Peyer's patch (tissue), 4 donors: ENCODE measurements at regions not wholly inside any gene's neighbourhood (a gene's known extent, or its start where the extent isn't known, plus 50 kb on each side); places are given as distances from the start of the nearest gene placed in this dataset.

Source experiments
- DNase-seq, 3 donors: peaks; one replicate each; pipeline ENCODE4 v3.0.0-alpha.2; 2017 to 2019
- H3K27ac ChIP-seq, 4 donors: fragments of 200-600 bp; sonication (generic); one replicate each; pipeline ENCODE4 v1.5.1; 2016 to 2019
- H3K27me3 ChIP-seq, 2 donors: fragments of 200-600 bp; sonication (generic); one replicate each; pipeline ENCODE4 v1.5.1; 2019
- H3K36me3 ChIP-seq, 3 donors: fragments of 200-600 bp; sonication (generic); one replicate each; pipeline ENCODE4 v1.5.1; 2016 to 2019
- H3K4me1 ChIP-seq, 4 donors: fragments of 200-600 bp; sonication (generic); one replicate each; pipeline ENCODE4 v1.5.1; 2016 to 2019
- H3K4me3 ChIP-seq, 4 donors: fragments of 200-600 bp; sonication (generic); 1 replicate in 3 of 4; 2 replicates in 1 of 4; pipeline ENCODE4 v1.5.1; 2016 to 2019; ENCODE audit warnings: mild to moderate bottlenecking in 1 of 4
- H3K9me3 ChIP-seq, 4 donors: fragments of 200-600 bp; sonication (generic); one replicate each; pipeline ENCODE4 v1.5.1; 2016 to 2019; ENCODE audit warnings: mild to moderate bottlenecking in 1 of 4
- POLR2A ChIP-seq, 2 donors: fragments of 450-650 bp; IDR thresholded peaks; one replicate each; pipeline ENCODE4 v1.5.1; 2017; ENCODE audit warnings: antibody characterized with exemption in 2 of 2, mild to moderate bottlenecking in 2 of 2, moderate library complexity in 2 of 2
- TF ChIP-seq, protein P1 (sequence below), 6 experiments: fragments of 450-650 bp in 4 of 6; fragments of 200-600 bp in 2 of 6; sonication (generic) in 1 of 6; IDR thresholded peaks; one replicate each; pipeline ENCODE4 v1.5.1; 2017 to 2019; ENCODE audit warnings: antibody characterized with exemption in 6 of 6, mild to moderate bottlenecking in 3 of 6, moderate library complexity in 1 of 6

DNA sequence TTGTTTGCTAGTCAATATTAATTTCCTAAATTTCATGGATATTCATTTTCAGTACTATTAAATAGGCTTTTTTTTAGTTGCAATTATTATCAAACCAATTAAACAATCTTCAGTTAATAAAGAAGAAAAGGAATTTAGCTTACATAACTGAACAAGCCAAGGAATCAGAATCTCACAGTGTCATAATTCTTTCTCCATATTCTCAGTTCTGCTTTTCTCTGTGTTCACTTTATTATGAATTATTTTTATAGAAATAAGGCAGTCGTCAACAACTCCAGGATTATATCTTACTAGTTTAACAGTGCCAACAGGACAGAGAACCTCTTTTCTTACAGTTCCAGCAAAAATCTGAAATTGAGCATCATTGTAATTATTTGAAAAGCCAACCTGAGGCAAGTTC, 221.7 kb downstream of the CGGBP1 start:
- TF ChIP-seq, protein P1, sequence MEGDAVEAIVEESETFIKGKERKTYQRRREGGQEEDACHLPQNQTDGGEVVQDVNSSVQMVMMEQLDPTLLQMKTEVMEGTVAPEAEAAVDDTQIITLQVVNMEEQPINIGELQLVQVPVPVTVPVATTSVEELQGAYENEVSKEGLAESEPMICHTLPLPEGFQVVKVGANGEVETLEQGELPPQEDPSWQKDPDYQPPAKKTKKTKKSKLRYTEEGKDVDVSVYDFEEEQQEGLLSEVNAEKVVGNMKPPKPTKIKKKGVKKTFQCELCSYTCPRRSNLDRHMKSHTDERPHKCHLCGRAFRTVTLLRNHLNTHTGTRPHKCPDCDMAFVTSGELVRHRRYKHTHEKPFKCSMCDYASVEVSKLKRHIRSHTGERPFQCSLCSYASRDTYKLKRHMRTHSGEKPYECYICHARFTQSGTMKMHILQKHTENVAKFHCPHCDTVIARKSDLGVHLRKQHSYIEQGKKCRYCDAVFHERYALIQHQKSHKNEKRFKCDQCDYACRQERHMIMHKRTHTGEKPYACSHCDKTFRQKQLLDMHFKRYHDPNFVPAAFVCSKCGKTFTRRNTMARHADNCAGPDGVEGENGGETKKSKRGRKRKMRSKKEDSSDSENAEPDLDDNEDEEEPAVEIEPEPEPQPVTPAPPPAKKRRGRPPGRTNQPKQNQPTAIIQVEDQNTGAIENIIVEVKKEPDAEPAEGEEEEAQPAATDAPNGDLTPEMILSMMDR (IDR thresholded peaks at IDR 0.05): no peak
- no peak for TF ChIP-seq POLR2A (IDR thresholded peaks at IDR 0.05)
- Histone ChIP-seq H3K9me3 (no peaks in the 10 kb centered on the region), H3K27me3 (no peaks in the 10 kb centered on the region), H3K4me1 (no peaks in the 10 kb centered on the region), H3K4me3 (no peak overlapping the region), H3K27ac (no peak overlapping the region), H3K36me3 (no peaks in the 10 kb centered on the region)
- DNase-seq: no peak

DNA sequence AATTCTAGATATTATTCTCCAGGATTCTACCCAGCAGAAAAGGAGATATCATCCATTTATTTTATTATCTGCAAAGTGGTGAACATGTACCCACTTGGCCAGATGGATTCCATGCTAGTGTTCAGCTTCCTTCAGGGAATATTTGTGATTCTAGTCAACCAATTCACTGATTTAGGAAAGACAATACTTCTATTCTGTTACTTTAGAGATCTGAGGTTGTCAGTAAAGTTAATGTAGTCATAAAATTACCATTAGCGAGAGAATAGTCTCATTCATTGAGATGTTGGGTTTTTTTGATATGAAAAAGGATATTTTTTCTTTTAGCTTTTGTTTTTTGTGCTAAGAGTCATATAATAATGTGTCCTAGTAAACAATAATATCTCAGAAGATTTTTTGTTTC, 222.8 kb downstream of the CGGBP1 start:
- no peak overlapping the region for H3K4me3 ChIP-seq
- no peaks in the 10 kb centered on the region for H3K9me3 ChIP-seq
- DNase-seq: no peak
- TF ChIP-seq, protein P1 (IDR thresholded peaks at IDR 0.05): no peak
- TF ChIP-seq POLR2A (IDR thresholded peaks at IDR 0.05): no peak
- no peaks in the 10 kb centered on the region for H3K4me1 ChIP-seq
- no peaks in the 10 kb centered on the region for H3K27me3 ChIP-seq
- H3K27ac ChIP-seq: no peak overlapping the region
- H3K36me3 ChIP-seq: no peaks in the 10 kb centered on the region

DNA sequence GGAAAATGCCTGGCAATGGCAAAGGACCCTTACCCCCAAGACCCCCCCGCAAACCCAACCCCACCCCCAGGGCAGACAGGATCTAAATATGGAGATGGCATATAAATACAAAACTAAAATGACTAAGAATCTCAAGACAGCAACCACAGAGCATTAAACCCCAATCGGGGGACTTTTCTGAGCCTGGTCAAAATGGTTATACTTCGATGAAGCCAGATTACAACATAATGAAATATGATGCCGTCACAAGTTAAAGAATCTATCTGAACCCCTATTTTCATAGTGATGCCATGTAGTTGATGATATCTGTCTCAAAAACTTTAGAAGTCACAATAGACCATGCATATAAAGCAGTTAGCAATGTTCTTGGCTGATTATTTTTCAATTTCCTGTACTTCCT, 223.6 kb downstream of the CGGBP1 start:
- no peaks in the 10 kb centered on the region for H3K27me3 ChIP-seq
- no peak for TF ChIP-seq POLR2A (IDR thresholded peaks at IDR 0.05)
- TF ChIP-seq, protein P1 (IDR thresholded peaks at IDR 0.05): no peak
- no peak overlapping the region for H3K4me3 ChIP-seq
- H3K36me3 ChIP-seq: no peaks in the 10 kb centered on the region
- H3K4me1 ChIP-seq: no peaks in the 10 kb centered on the region
- DNase-seq: no peak
- no peaks in the 10 kb centered on the region for H3K9me3 ChIP-seq
- no peak overlapping the region for H3K27ac ChIP-seq

- Histone ChIP-seq H3K9me3 (no peaks in the 10 kb centered on the region), H3K4me1 (no peaks in the 10 kb centered on the region), H3K36me3 (no peaks in the 10 kb centered on the region), H3K27me3 (no peaks in the 10 kb centered on the region), H3K27ac (no peak overlapping the region), H3K4me3 (no peak overlapping the region)
- no peak for DNase-seq
- TF ChIP-seq POLR2A (IDR thresholded peaks at IDR 0.05): no peak
- TF ChIP-seq, protein P1 (IDR thresholded peaks at IDR 0.05): no peak
Measured at GRCh38 chr3:87834327-87834726, 224.5 kb downstream of the CGGBP1 start.

DNA sequence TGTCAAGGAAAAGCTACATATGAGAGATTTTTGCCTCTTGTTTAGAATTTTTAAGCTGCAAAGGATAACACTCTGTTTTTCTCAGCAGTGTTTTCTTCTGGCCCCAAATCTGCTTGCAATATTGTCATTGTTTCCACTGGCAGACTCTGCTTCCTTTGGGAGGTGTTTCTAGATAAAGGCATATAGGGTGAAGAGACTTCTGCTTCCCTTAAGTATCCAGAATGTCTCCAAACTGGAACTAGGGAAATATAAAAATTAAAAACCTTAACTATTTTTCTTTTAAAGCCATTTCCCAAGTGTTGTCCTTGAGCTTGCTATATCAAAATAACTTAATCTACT, 225.8 kb downstream of the CGGBP1 start:
- H3K36me3 ChIP-seq: no peaks in the 10 kb centered on the region
- H3K4me1 ChIP-seq: no peaks in the 10 kb centered on the region
- no peaks in the 10 kb centered on the region for H3K27me3 ChIP-seq
- no peak overlapping the region for H3K27ac ChIP-seq
- no peak for DNase-seq
- H3K9me3 ChIP-seq: no peaks in the 10 kb centered on the region
- TF ChIP-seq, protein P1 (IDR thresholded peaks at IDR 0.05): no peak
- no peak for TF ChIP-seq POLR2A (IDR thresholded peaks at IDR 0.05)
- H3K4me3 ChIP-seq: no peak overlapping the region

- Histone ChIP-seq H3K9me3 (no peaks in the 10 kb centered on the region), H3K4me1 (no peaks in the 10 kb centered on the region), H3K4me3 (no peak overlapping the region), H3K27ac (no peak overlapping the region), H3K36me3 (no peaks in the 10 kb centered on the region), H3K27me3 (no peaks in the 10 kb centered on the region)
- DNase-seq: no peak
- TF ChIP-seq, protein P1 (IDR thresholded peaks at IDR 0.05): no peak
- TF ChIP-seq POLR2A (IDR thresholded peaks at IDR 0.05): no peak
Measured at GRCh38 chr3:87828046-87828445, 230.8 kb downstream of the CGGBP1 start.
